ENCODE measurements at regions not wholly inside any gene's neighbourhood (a gene's known extent, or its start where the extent isn't known, plus 50 kb on each side); places are given as distances from the start of the nearest gene placed in this dataset.

DNA sequence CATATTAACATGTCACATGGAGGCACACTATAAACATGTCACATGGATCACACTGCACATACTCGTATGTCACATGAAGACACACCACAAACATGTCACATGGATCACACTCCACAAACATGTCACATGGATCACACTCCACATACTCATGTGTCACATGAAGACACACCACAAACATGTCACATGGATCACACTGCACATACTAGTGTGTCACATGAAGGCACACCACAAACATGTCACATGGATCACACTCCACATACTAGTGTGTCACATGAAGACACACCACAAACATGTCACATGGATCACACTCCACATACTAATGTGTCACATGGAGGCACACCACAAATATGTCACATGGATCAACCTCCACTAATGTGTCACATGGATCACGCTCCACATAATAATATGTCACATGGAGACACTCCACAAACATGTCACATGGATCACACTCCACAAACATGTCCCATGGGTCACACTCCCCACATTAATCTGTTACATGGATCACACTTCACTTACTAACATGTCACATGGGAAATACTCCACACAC is 195.6 kb upstream of the PFKP start:
- TF ChIP-seq CTCF (IDR thresholded peaks at IDR 0.05; ENCODE audit: low read depth, low read length), result no peak
- H3K4me3 ChIP-seq (ENCODE audit: low read depth, low read length), result no peak overlapping the region

DNA sequence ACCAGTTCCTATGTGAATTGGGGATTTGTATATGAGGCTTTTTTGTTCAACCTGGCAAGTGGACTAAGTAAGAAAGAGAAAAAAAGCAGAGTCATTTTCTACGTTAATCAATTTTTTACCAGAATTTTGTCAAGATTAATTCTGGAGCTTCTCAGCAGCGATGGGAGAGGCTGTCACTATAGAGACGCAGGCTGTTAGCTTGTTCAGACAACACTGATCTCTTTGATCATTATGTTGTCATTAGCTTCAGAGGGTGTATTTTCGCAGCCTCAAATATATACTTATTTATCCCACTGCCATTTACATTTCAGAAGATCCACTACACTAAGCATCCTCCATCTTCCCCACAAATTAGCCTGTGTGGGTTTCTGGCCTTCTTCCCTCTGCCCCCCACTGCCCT is 196.7 kb upstream of the PFKP start:
- TF ChIP-seq CTCF (IDR thresholded peaks at IDR 0.05; ENCODE audit: low read depth, low read length), result no peak
- no peak overlapping the region for H3K4me3 ChIP-seq (ENCODE audit: low read depth, low read length)

- no peak for TF ChIP-seq CTCF (IDR thresholded peaks at IDR 0.05; ENCODE audit: low read depth, low read length)
- no peak overlapping the region for H3K4me3 ChIP-seq (ENCODE audit: low read depth, low read length)
Observed at GRCh38 chr10:2867788-2868299, 199.5 kb upstream of the PFKP start.

DNA sequence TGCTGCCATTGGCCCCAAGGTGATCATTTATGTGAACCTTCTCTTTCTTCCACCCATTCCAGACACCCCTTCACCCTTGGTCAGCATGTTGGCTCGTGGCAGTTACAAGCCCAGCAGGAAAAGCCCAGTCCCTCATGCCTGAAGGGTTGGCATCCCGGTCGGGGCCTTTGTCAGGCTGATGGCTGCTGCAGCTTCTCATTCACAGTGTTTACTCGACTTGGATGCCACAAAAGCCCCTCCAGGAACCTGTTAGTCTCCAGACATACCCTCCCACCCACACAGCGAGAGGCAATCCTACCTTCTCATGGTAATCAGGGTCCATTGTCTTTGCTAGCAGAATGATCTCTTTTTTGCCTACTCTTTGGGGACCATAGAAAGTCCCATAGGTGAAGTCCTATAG is 200.8 kb upstream of the PFKP start:
- TF ChIP-seq CTCF (IDR thresholded peaks at IDR 0.05; ENCODE audit: low read depth, low read length), result no peak
- no peak overlapping the region for H3K4me3 ChIP-seq (ENCODE audit: low read depth, low read length)

- H3K4me3 ChIP-seq (ENCODE audit: low read depth, low read length), result no peak overlapping the region
- no peak for TF ChIP-seq CTCF (IDR thresholded peaks at IDR 0.05; ENCODE audit: low read depth, low read length)
Observed at GRCh38 chr10:2861632-2862210, 205.6 kb upstream of the PFKP start.

GRCh38 chr10:2858452-2858851 is 208.9 kb upstream of the PFKP start:
- no peak for TF ChIP-seq CTCF (IDR thresholded peaks at IDR 0.05; ENCODE audit: low read depth, low read length)
- no peak overlapping the region for H3K4me3 ChIP-seq (ENCODE audit: low read depth, low read length)

- TF ChIP-seq CTCF (IDR thresholded peaks at IDR 0.05; ENCODE audit: low read depth, low read length), result no peak
- no peak overlapping the region for H3K4me3 ChIP-seq (ENCODE audit: low read depth, low read length)
Observed at GRCh38 chr10:2856598-2856997, 210.8 kb upstream of the PFKP start.

All from WI38 (cell line).